ENCODE measurements at regions not wholly inside any gene's neighbourhood (a gene's known extent, or its start where the extent isn't known, plus 50 kb on each side); places are given as distances from the start of the nearest gene placed in this dataset.

DNA sequence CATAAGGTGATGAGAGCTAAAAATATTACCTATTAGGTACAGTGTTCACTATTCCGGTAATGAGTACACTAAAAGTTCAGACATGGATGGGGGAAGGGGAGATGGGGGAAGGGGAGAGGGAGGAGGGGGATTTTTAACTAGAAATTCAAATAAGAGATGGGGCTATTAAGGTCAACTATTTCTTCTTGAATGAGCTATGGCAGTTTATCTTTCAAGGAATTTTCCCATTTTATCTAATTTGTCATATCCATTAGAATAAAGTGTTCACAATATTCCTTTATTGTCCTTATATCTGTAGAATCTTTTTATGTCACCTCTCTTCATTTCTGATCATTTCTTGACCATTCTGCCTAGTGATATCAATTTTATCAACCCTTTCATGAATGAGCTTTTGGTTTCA, 362.4 kb downstream of the SUCLA2 start:
- DNase-seq (ENCODE audit: low spot score), result no peak
- no peak for ATAC-seq

- DNase-seq (ENCODE audit: low spot score) (no peak), ATAC-seq (no peak)
Measured at GRCh38 chr13:47632311-47632710, 368.8 kb downstream of the SUCLA2 start.

DNA sequence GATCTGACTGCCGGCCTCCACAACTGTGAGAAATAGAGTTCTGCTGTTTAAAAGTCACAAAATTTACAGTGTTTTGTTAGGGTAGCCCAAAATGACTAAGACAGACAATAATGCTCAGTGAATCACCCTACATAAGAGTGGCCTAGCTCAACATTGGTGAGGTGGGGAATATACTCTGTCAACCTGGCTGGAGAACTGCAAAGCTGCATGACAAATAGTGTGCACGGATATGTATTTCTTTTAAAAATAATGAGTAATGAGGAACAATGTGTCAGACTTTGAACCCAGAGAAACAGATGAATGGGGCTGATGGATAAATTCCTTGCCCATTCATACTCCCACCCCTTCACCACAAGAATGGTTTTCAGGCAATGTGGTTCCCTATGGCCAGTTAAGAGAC, 372.4 kb downstream of the SUCLA2 start:
- ATAC-seq, result no peak
- DNase-seq (ENCODE audit: low spot score), result no peak

GRCh38 chr13:47623862-47624261, 377.2 kb downstream of the SUCLA2 start:
- ATAC-seq, result no peak
- DNase-seq (ENCODE audit: low spot score), result no peak

DNA sequence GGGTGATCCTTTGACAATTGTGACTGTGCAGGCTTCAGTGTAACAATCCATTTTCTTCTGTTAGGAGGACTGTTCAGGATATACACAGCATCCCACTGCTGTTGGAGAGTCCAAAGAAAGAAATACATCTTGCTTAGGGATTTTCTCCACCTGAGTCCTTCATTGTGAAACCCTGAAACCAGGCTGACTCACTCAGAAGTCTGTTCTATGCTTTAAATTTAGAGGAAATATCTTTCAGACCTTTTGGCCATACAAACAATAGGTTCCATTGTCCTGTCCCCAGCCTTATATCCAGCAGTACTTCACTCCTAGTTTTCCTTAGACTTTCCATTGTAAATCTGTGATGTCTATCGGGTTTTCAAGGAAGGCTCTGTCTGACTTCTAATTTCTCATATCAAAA, 379.1 kb downstream of the SUCLA2 start:
- DNase-seq (ENCODE audit: low spot score), result no peak
- ATAC-seq, result no peak

- ATAC-seq (no peak), DNase-seq (ENCODE audit: low spot score) (no peak)
Measured at GRCh38 chr13:47611664-47612288, 389.3 kb downstream of the SUCLA2 start.

DNA sequence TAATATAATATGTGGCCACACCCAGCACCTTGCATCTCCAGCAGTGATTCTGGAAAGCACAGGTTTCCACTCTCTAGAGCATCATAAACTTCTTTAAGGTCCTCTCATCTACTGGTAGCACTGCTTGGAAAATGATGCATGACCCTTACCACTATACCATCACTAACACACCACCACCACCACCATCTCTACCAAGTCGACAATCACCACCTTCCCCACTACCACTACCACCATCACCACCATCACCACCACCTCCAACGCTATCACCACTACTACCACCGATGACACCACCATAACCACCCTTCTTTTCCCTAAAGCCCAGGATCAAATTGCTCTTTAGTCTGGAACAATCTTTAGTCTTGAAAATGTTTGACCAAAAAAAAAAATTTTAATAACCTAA, 390.4 kb downstream of the SUCLA2 start:
- DNase-seq (ENCODE audit: low spot score), result no peak
- ATAC-seq, result no peak

DNA sequence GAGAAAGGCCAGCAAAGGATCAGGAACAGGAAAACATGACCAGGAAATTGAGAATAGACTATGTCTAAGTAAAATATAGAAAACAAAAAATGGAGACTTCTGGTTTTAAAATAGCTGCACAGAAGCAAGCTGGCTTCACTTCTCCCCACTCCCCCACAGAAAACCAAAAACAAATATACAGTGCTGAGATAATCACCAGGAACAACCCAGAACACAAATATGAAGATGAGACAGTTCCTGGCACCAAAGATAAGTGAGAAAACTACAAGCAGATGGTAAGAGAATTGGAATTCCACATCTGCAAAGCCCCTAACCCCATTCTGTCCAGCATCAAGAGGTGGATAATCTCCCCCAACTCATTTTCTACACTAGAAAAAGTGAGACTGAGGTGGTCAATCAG, 397.7 kb downstream of the SUCLA2 start:
- ATAC-seq (no peak), DNase-seq (ENCODE audit: low spot score) (no peak)

DNA sequence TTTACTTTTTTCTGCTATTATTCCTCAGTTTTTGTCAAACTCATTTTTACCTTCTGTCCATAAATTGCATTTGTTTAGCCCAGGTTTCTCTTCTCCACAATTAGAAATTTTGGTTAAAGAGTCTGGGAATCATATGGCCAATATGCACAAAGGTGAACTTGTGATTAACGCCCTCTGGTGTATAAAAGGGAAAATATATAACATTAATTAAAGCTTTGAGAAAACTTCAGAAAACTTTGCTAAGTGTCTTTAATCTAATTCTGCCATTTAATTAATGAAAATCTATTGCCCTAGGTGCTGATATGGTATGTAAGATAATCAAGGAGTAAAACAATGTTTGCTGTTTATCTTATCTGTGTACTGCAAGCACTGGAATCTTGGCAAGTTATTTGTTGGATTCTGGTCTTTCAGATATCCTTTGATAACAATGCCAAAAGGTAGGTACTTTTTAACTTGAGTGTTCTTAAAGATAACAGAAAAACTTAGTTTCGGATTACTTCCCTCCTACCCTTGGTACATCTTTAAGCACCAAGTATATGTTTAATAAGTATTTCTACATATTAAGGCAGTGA, 402.6 kb downstream of the SUCLA2 start:
- ATAC-seq (peak; percentile 65), DNase-seq (ENCODE audit: low spot score) (no peak)

GRCh38 chr13:47594833-47595232, 406.2 kb downstream of the SUCLA2 start:
- ATAC-seq (no peak), DNase-seq (ENCODE audit: low spot score) (no peak)

DNA sequence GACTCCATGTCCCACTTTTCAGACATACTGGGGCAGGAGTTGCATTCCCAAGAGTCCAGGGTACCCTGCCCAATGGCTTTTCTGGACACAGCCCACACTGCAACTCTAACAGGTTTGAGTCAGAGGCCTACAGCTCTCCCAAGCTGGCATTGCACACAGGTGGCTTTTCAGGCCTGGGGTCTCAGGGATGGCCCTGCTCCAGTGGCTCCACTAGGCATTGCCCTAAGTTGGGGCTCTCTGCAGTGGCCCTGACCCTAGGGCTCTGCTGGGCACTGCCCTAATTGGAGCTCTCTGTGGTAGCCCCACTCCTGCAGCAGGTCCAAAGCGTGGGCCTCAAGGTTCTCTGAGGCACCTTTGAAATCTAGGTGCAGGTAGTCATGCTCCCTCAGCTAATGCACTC, 408.8 kb downstream of the SUCLA2 start:
- ATAC-seq (no peak), DNase-seq (ENCODE audit: low spot score) (no peak)

DNA sequence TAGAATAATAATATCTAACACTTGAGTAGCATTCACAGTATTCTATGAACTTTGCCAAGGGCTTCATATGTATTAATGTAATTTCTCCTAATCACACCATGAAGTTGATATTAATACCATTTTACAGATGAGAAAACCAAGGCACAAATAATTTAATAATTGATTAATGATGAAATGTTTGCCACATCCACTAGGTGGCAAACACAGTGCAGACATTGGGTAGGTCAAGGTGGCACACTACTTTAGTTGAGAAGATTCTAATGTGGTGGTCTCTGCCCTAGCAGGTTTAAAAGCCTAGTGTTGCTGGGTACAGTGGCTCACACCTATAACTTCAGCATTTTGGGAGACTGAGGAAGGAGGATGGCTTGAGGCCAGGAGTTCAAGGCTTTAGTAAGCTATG, 412.4 kb downstream of the SUCLA2 start:
- DNase-seq (ENCODE audit: low spot score) (no peak), ATAC-seq (no peak)

GRCh38 chr13:47572375-47572774, 428.7 kb downstream of the SUCLA2 start:
- ATAC-seq, result peak; percentile 69

DNA sequence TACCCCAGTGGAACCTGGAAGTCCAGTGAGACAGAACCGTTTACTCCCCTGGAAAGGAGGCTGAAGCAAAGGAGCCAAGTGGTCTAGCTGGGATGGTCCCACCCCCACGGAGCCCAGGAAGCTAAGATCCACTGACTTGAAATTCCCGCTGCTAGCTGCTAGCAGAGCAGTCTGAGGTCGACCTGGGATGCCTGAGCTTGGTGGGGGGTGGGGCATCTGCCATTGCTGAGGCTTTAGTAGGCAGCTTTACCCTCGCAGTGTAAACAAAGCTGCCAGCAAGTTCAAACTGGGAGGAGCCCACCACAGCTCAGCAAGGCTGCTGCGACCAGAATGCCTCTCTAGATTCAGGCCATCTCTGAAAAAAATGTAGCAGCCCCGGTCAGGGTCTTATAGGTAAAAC, 437.0 kb downstream of the SUCLA2 start:
- no peak for DNase-seq (ENCODE audit: low spot score)
- ATAC-seq, result no peak

More at GRCh38 chr13:47572375-47572774, 428.7 kb downstream of the SUCLA2 start:
- DNase-seq (ENCODE audit: low spot score), result no peak

- ATAC-seq (no peak), DNase-seq (ENCODE audit: low spot score) (no peak)
Measured at GRCh38 chr13:47556703-47557102, 444.4 kb downstream of the SUCLA2 start.

DNA sequence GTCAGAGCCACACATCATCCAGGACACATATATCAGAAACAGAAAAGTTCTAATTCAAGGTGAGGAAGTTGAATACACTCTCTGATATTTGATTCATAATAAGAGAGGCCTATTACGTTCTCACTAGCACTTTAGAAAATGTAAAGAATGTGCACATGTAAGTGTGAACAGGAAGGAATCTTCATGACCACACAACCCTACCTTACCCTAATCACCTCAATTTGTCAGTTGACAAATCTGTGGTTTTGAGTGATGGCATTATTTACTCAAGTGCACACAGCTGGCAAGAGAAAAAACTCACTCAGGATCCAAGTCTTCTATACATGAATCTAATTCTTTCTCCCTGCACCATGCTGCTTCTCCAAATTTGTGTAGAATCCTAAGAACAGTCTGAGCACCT, 445.8 kb downstream of the SUCLA2 start:
- no peak for ATAC-seq
- no peak for DNase-seq (ENCODE audit: low spot score)

GRCh38 chr13:47553329-47553977, 447.6 kb downstream of the SUCLA2 start:
- DNase-seq (ENCODE audit: low spot score) (no peak), ATAC-seq (no peak)

DNA sequence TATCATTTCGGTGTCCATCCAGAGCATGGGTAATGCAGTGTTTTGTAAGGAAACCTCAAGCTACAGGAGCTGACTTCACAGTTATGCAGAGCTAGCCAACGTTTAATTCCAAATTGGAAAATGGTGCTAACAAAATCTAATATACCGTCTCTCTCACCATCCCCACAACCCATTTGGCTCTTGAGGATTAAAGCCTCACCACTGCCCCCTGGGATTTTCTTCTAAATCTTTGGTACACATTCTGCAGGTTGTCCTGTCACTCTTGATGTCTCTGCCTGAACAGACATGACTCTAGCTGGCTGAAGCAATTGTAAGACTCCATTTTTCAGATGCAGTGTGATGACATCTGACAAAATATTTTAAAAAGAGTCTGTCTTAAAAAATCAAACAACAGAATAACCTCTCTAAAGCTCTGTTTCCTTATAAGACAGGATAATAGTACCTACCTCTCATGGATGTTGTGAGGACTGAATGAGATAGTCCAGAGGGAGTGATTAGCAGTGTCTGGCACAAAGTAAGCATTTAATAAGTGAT, 451.8 kb downstream of the SUCLA2 start:
- ATAC-seq (no peak), DNase-seq (ENCODE audit: low spot score) (no peak)

DNA sequence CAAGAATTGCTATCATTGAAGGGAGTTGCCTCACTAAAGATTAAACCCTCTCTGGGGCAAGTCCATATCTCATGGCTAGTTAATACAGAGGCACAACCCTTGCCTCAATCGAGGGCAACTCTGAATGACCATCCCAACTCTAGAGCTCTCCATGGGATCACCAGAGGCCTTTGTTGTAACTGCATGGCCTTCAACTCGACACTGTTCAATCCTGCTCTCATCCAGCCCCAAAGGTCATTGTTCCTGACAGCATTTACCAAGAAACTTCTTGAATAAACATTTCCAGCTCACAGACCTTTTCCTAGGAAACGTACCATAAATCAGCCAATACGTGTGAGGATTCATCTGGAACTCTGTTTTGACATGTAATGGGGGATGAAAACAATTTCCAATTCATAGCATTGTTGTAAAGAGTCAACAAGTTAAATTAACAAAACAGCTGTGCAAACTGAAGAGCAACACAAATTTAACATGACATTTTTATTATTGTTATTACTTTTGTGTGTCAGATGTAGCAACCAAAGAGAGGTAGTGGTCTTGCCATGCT, 452.7 kb downstream of the SUCLA2 start:
- DNase-seq (ENCODE audit: low spot score) (no peak), ATAC-seq (peak; percentile 33)

GRCh38 chr13:47546391-47547225, 454.5 kb downstream of the SUCLA2 start:
- DNase-seq (ENCODE audit: low spot score), result no peak
- no peak for ATAC-seq
